ENCODE measurements at regions not wholly inside any gene's neighbourhood (a gene's known extent, or its start where the extent isn't known, plus 50 kb on each side); places are given as distances from the start of the nearest gene placed in this dataset.
A peak's percentile ranks its signal among the peaks of the same experiment; 100 is the strongest.

GRCh38 chrX:39556056-39556455 is 541.7 kb downstream of the BCOR start:
- DNase-seq (ENCODE audit: low spot score), result no peak

GRCh38 chrX:39559229-39559628 is 538.5 kb downstream of the BCOR start:
- DNase-seq (ENCODE audit: low spot score), result no peak

- DNase-seq (ENCODE audit: low spot score), result no peak
Measured at GRCh38 chrX:39560271-39560670, 537.5 kb downstream of the BCOR start.

- no peak for DNase-seq (ENCODE audit: low spot score)
Measured at GRCh38 chrX:39563178-39563577, 534.6 kb downstream of the BCOR start.

- no peak for DNase-seq (ENCODE audit: low spot score)
Measured at GRCh38 chrX:39564751-39565150, 533.0 kb downstream of the BCOR start.

- DNase-seq (ENCODE audit: low spot score), result no peak
Measured at GRCh38 chrX:39574178-39574577, 523.6 kb downstream of the BCOR start.

GRCh38 chrX:39576041-39576872 is 521.5 kb downstream of the BCOR start:
- DNase-seq (ENCODE audit: low spot score), result no peak

GRCh38 chrX:39577206-39577984 is 520.4 kb downstream of the BCOR start:
- DNase-seq (ENCODE audit: low spot score), result no peak

- DNase-seq (ENCODE audit: low spot score), result no peak
Measured at GRCh38 chrX:39577985-39578869, 519.5 kb downstream of the BCOR start.

GRCh38 chrX:39580043-39580442 is 517.7 kb downstream of the BCOR start:
- DNase-seq (ENCODE audit: low spot score), result no peak

- DNase-seq (ENCODE audit: low spot score), result no peak
Measured at GRCh38 chrX:39581411-39581810, 516.3 kb downstream of the BCOR start.

GRCh38 chrX:39582091-39582490 is 515.7 kb downstream of the BCOR start:
- no peak for DNase-seq (ENCODE audit: low spot score)

GRCh38 chrX:39582976-39583375 is 514.8 kb downstream of the BCOR start:
- no peak for DNase-seq (ENCODE audit: low spot score)

GRCh38 chrX:39585808-39586207 is 511.9 kb downstream of the BCOR start:
- DNase-seq (ENCODE audit: low spot score), result no peak

- DNase-seq (ENCODE audit: low spot score), result no peak
Measured at GRCh38 chrX:39586359-39586758, 511.4 kb downstream of the BCOR start.

GRCh38 chrX:39591099-39591498 is 506.7 kb downstream of the BCOR start:
- DNase-seq (ENCODE audit: low spot score), result no peak

GRCh38 chrX:39592776-39593175 is 505.0 kb downstream of the BCOR start:
- DNase-seq (ENCODE audit: low spot score), result peak; percentile 47

GRCh38 chrX:39595977-39596376 is 501.8 kb downstream of the BCOR start:
- DNase-seq (ENCODE audit: low spot score), result no peak

GRCh38 chrX:39596437-39596836 is 501.3 kb downstream of the BCOR start:
- DNase-seq (ENCODE audit: low spot score), result no peak

GRCh38 chrX:39599339-39599738 is 498.4 kb downstream of the BCOR start:
- no peak for DNase-seq (ENCODE audit: low spot score)

- DNase-seq (ENCODE audit: low spot score), result no peak
Measured at GRCh38 chrX:39600222-39600621, 497.5 kb downstream of the BCOR start.
